Transverse colon (tissue), 4 donors: ENCODE measurements at regions not wholly inside any gene's neighbourhood (a gene's known extent, or its start where the extent isn't known, plus 50 kb on each side); places are given as distances from the start of the nearest gene placed in this dataset.
"Not testable (repeated sequence)": the region's sequence is repeated elsewhere in the genome, so short reads cannot be mapped to it uniquely, and the experiment has no call there.

Source experiments
- POLR2A ChIP-seq: fragments of 450-650 bp; IDR thresholded peaks from one replicate; pipeline ENCODE4 v1.6.1; 2016; ENCODE audit warnings: antibody characterized with exemption, mild to moderate bottlenecking, moderate library complexity
- POLR2AphosphoS5 ChIP-seq, 3 donors: sonication (generic); formaldehyde crosslinking; IDR thresholded peaks; one replicate each; pipeline ENCODE4 v1.6.1; 2016; ENCODE audit warnings: antibody characterized with exemption in 3 of 3
- TF ChIP-seq, protein P1 (sequence below), 5 experiments: fragments of 200-600 bp in 3 of 5; fragments of 450-650 bp in 2 of 5; sonication (generic) in 3 of 5; IDR thresholded peaks; 1 replicate in 2 of 5; 2 replicates in 3 of 5; pipeline ENCODE4 v1.5.1; 2016 to 2017; ENCODE audit warnings: antibody characterized with exemption in 5 of 5, inconsistent platforms in 3 of 5, mild to moderate bottlenecking in 2 of 5, moderate library complexity in 1 of 5

DNA sequence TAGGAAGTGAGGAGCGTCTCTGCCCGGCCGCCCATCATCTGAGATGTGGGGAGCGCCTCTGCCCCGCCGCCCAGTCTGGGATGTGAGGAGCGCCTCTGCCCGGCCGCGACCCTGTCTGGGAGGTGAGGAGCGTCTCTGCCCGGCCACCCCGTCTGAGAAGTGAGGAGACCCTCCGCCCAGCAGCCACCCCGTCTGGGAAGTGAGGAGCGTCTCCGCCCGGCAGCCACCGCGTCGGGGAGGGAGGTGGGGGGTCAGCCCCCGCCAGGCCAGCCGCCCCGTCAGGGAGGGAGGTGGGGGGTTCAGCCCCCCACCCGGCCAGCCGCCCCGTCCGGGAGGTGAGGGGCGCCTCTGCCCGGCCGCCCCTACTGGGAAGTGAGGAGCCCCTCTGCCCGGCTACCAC, 188.9 kb downstream of the SPANXN1 start:
- TF ChIP-seq, protein P1, sequence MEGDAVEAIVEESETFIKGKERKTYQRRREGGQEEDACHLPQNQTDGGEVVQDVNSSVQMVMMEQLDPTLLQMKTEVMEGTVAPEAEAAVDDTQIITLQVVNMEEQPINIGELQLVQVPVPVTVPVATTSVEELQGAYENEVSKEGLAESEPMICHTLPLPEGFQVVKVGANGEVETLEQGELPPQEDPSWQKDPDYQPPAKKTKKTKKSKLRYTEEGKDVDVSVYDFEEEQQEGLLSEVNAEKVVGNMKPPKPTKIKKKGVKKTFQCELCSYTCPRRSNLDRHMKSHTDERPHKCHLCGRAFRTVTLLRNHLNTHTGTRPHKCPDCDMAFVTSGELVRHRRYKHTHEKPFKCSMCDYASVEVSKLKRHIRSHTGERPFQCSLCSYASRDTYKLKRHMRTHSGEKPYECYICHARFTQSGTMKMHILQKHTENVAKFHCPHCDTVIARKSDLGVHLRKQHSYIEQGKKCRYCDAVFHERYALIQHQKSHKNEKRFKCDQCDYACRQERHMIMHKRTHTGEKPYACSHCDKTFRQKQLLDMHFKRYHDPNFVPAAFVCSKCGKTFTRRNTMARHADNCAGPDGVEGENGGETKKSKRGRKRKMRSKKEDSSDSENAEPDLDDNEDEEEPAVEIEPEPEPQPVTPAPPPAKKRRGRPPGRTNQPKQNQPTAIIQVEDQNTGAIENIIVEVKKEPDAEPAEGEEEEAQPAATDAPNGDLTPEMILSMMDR (IDR thresholded peaks at IDR 0.05): not testable (repeated sequence)
- TF ChIP-seq POLR2AphosphoS5 (IDR thresholded peaks at IDR 0.05); POLR2A: not testable (repeated sequence)
